ENCODE measurements at regions not wholly inside any gene's neighbourhood (a gene's known extent, or its start where the extent isn't known, plus 50 kb on each side); places are given as distances from the start of the nearest gene placed in this dataset.
"Not testable (repeated sequence)": the region's sequence is repeated elsewhere in the genome, so short reads cannot be mapped to it uniquely, and the experiment has no call there.

DNA sequence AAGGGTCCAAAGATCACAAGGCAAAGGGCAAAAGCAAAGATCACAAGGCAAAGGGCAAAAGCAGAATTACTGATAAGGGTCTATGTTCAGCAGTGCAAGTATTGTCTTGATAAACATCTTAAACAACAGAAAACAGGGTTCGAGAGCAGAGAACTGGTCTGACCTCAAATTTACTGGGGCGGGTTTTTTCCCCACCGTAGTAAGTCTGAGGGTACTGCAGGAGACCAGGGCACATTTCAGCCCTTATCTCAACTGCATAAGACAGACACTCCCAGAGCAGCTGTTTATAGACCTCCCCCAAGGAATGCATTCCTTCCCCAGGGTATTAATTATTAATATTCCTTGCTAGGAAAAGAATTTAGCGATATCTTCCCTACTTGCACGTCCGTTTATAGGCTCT is 61.3 kb downstream of the ZNF860 start:
- not testable (repeated sequence) for H3K9me3 ChIP-seq (ENCODE audit: control insufficient read depth, low read length); H3K27me3 ChIP-seq (ENCODE audit: control insufficient read depth, insufficient read depth, low read length); H3K36me3 ChIP-seq (ENCODE audit: control insufficient read depth, insufficient read depth, low read length); H3K4me3 ChIP-seq (ENCODE audit: low read length); H3K9ac ChIP-seq (ENCODE audit: low read length)
- H3K4me1 ChIP-seq (ENCODE audit: control insufficient read depth, insufficient read depth, low read length), result peaks cover 24% of the 10 kb centered on the region

DNA sequence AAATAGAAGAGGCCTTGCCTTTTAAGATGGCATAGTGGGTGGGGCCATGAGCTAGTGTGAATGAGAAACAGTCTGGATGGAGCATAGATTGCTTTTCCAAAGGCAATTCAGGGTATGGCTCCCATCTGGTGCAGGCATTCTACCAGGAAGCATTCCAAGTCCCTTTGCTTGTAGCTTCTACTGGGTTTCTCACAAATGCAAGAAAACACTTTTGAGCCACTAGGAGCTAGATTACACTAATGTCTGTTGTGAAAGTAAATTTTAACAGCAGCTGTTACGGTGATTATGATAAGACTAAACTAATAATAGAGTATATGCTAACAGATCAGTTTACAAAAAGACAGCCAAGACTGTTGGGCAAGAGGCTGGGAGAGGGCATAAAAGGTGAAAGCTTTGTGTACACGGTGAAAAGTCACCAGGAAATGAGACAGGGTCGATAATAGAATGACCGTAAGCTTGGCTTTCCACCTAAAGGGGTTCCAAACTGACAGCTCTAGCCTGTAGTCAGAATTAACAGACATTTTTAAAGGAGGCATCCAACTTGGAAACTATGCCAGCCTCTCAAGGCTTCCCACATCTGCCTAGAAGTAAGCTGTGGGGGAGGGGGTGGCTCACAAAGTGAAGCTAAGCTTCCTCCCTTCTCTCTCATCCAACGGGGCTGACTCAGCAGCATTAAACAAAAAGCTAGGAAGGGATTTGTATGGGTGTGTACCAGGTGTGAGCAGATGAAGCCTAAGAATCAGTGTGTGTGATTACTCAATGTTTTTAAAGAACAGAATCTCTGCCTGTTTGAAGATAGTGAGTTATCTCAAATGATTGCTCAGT is 61.1 kb upstream of the GPD1L start:
- H3K27me3 ChIP-seq (ENCODE audit: control insufficient read depth, insufficient read depth, low read length), result no peaks in the 10 kb centered on the region
- no peaks in the 10 kb centered on the region for H3K36me3 ChIP-seq (ENCODE audit: control insufficient read depth, insufficient read depth, low read length)
- no peak overlapping the region for H3K9ac ChIP-seq (ENCODE audit: low read length)
- peaks cover 24% of the 10 kb centered on the region for H3K4me1 ChIP-seq (ENCODE audit: control insufficient read depth, insufficient read depth, low read length)
- peak overlapping the region; percentile 5 for H3K4me3 ChIP-seq (ENCODE audit: low read length)
- no peaks in the 10 kb centered on the region for H3K9me3 ChIP-seq (ENCODE audit: control insufficient read depth, low read length)

DNA sequence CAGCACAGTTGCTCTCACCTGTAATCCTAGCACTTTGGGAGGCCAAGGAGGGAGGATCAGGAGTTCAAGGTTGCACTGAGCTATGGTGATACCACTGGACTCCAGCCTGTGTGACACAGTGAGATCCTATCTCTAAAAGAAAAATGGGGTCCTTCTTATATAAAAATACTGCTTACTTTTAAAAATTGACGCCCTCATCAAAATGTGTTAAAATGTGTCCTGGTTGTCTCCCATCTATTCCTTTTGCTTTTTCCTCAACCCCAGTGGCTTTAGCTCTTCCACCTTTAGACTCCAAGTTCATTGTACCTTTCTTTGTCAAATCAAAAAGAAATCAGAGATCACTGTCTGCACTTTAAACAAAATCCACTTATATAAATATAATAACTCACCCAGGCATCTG is 60.3 kb upstream of the GPD1L start:
- Histone ChIP-seq H3K36me3 (ENCODE audit: control insufficient read depth, insufficient read depth, low read length) (no peaks in the 10 kb centered on the region), H3K4me3 (ENCODE audit: low read length) (no peak overlapping the region), H3K9ac (ENCODE audit: low read length) (no peak overlapping the region), H3K4me1 (ENCODE audit: control insufficient read depth, insufficient read depth, low read length) (peaks cover 16% of the 10 kb centered on the region), H3K9me3 (ENCODE audit: control insufficient read depth, low read length) (no peaks in the 10 kb centered on the region), H3K27me3 (ENCODE audit: control insufficient read depth, insufficient read depth, low read length) (no peaks in the 10 kb centered on the region)

DNA sequence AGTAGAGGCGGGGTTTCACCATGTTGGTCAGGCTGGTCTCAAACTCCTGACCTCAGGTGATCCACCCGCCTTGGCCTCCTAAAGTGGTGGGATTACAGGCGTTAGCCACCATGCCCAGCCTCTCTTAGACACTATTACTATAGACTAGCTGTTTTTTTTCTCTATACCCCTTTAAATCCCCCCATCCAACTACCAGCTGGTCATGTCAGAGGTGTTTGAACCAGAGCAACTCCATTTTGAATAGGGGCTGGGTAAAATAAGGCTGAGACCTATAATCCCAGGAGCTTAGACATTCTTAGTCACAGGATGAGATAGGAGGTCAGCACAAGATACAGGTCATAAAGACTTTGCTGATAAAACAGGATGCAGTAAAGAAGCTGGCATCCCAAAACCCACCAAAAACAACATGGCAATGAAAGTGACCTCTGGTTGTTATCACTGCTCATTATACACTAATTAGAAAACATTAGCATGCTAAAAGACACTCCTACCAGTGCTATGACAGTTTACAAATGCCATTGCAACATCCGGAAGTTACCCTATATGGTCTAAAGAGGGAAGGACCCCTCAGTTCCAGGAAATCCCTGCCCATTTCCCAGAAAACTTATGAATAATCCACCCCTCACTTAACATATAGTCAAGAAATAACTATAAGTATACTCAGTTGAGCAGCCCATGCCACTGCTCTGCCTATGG is 57.8 kb upstream of the GPD1L start:
- no peaks in the 10 kb centered on the region for H3K27me3 ChIP-seq (ENCODE audit: control insufficient read depth, insufficient read depth, low read length)
- no peaks in the 10 kb centered on the region for H3K36me3 ChIP-seq (ENCODE audit: control insufficient read depth, insufficient read depth, low read length)
- H3K4me1 ChIP-seq (ENCODE audit: control insufficient read depth, insufficient read depth, low read length), result peaks cover 9% of the 10 kb centered on the region
- H3K9me3 ChIP-seq (ENCODE audit: control insufficient read depth, low read length), result no peaks in the 10 kb centered on the region
- no peak overlapping the region for H3K4me3 ChIP-seq (ENCODE audit: low read length)
- no peak overlapping the region for H3K9ac ChIP-seq (ENCODE audit: low read length)

DNA sequence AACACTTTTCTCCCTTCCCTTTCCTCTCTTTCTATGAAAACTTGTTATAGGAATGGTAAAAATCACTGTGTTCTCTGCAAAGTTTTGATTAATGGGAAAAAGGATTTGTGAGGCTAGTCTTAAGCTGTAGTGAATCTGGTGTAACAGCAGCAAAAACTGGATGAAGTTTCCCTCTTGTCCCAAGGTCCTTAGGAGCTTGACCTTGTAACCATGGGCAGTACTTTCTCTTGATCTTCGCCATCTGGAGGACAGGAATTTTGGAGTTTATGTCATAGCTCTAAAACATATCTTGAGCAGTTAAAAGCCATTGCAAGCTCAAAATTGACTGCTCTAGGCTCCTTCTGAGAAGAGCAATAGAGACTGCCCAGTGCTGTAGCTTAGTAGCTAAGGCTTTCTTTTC is 56.5 kb upstream of the GPD1L start:
- H3K36me3 ChIP-seq (ENCODE audit: control insufficient read depth, insufficient read depth, low read length), result no peaks in the 10 kb centered on the region
- no peak overlapping the region for H3K4me3 ChIP-seq (ENCODE audit: low read length)
- no peaks in the 10 kb centered on the region for H3K9me3 ChIP-seq (ENCODE audit: control insufficient read depth, low read length)
- H3K27me3 ChIP-seq (ENCODE audit: control insufficient read depth, insufficient read depth, low read length), result no peaks in the 10 kb centered on the region
- H3K9ac ChIP-seq (ENCODE audit: low read length), result no peak overlapping the region
- H3K4me1 ChIP-seq (ENCODE audit: control insufficient read depth, insufficient read depth, low read length), result peaks cover 7% of the 10 kb centered on the region

DNA sequence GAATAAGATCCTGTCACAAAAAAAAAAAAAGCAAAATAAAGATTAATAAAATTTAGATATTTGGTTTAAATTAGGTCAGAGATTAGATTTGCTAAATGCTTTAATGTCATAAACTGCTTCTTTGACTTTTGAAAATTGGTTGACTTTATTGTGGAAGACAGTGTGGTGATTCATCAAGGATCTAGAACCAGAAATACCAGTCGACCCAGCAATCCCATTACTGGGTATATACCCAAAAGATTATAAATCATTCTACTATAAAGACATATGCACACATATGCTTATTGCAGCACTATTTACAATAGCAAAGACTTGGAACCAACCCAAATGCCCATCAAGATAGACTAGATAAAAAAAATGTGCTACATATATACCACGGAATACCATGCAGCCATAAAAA is 54.2 kb upstream of the GPD1L start:
- H3K4me1 ChIP-seq (ENCODE audit: control insufficient read depth, insufficient read depth, low read length); H3K27me3 ChIP-seq (ENCODE audit: control insufficient read depth, insufficient read depth, low read length); H3K4me3 ChIP-seq (ENCODE audit: low read length); H3K9me3 ChIP-seq (ENCODE audit: control insufficient read depth, low read length); H3K9ac ChIP-seq (ENCODE audit: low read length); H3K36me3 ChIP-seq (ENCODE audit: control insufficient read depth, insufficient read depth, low read length): not testable (repeated sequence)

DNA sequence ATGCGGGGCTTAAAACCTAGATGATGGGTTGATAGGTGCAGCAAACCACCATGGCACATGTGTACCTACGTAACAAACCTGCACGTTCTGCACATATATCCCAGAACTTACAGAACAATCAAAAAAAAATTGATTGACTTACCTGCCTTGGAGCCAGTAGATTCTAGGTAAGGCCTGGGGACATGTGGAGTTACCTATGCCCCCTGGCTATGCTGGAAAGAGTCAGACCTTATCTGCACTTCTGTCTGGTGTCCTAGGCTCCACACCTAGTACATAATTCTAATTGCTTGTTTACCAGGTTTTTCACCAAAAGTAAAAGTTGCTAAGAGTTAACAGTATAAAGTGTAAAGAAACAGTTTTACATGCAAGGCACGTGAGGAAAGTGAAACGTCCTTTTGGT is 53.6 kb upstream of the GPD1L start:
- not testable (repeated sequence) for H3K4me1 ChIP-seq (ENCODE audit: control insufficient read depth, insufficient read depth, low read length); H3K4me3 ChIP-seq (ENCODE audit: low read length); H3K27me3 ChIP-seq (ENCODE audit: control insufficient read depth, insufficient read depth, low read length); H3K9ac ChIP-seq (ENCODE audit: low read length); H3K36me3 ChIP-seq (ENCODE audit: control insufficient read depth, insufficient read depth, low read length); H3K9me3 ChIP-seq (ENCODE audit: control insufficient read depth, low read length)

DNA sequence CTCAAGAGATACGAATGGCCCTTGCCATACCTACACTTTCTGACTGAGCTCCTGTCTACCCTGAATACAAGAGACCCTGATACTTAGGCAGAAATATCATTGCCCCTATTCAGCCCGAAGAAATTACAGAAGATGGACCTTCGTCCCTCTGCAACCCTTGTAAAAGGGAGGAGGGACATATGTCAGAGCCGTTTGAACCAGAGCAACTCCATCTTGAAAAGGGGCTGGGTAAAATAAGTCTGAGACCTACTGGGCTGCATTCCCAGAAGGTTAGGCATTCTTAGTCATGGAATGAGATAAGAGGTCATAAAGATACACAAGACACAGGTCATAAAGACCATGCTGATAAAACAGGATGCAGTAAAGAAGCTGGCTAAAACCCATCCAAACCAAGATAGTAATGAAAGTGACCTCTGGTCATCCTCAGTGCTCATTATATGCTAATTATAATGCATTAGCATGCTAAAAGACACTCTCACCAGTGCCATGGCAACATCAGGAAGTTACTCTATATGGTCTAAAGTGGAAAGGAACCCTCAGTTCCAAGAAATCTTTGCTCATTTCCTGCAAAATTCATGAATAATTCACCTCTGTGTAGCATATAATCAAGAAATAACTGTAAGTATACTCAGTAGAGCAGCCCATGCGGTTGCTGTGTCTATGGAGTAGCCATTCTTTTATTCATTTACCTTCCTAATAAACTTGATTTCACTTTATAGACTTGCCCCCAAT is 49.7 kb upstream of the GPD1L start:
- no peaks in the 10 kb centered on the region for H3K9me3 ChIP-seq (ENCODE audit: control insufficient read depth, low read length)
- no peak overlapping the region for H3K9ac ChIP-seq (ENCODE audit: low read length)
- H3K4me3 ChIP-seq (ENCODE audit: low read length), result no peak overlapping the region
- no peaks in the 10 kb centered on the region for H3K4me1 ChIP-seq (ENCODE audit: control insufficient read depth, insufficient read depth, low read length)
- no peaks in the 10 kb centered on the region for H3K36me3 ChIP-seq (ENCODE audit: control insufficient read depth, insufficient read depth, low read length)
- no peaks in the 10 kb centered on the region for H3K27me3 ChIP-seq (ENCODE audit: control insufficient read depth, insufficient read depth, low read length)

Measured in mucosa of stomach (tissue), 1 donor.